HG03571 (cell line): ENCODE measurements at regions not wholly inside any gene's neighbourhood (a gene's known extent, or its start where the extent isn't known, plus 50 kb on each side); places are given as distances from the start of the nearest gene placed in this dataset.

Experiments
- ATAC-seq: cut with Tn5 transposase; IDR thresholded peaks from one replicate; pipeline ENCODE4 v1.9.1; 2021; ENCODE audit not compliant: unreplicated experiment

GRCh38 chr13:105960326-105960725 is 575.1 kb downstream of the EFNB2 start:
- ATAC-seq, result no peak

GRCh38 chr13:105959876-105960275 is 575.6 kb downstream of the EFNB2 start:
- no peak for ATAC-seq

- no peak for ATAC-seq
These were observed 577.6 kb downstream of the EFNB2 start for GRCh38 chr13:105957769-105958438.

- ATAC-seq, result no peak
These were observed 578.5 kb downstream of the EFNB2 start for GRCh38 chr13:105956921-105957320.

- no peak for ATAC-seq
These were observed 582.5 kb downstream of the EFNB2 start for GRCh38 chr13:105952973-105953290.

- ATAC-seq, result no peak
These were observed 583.1 kb downstream of the EFNB2 start for GRCh38 chr13:105952233-105952972.

- ATAC-seq, result no peak
These were observed 587.3 kb downstream of the EFNB2 start for GRCh38 chr13:105948143-105948542.

- no peak for ATAC-seq
These were observed 594.6 kb downstream of the EFNB2 start for GRCh38 chr13:105940882-105941281.

- ATAC-seq, result no peak
These were observed 598.0 kb downstream of the EFNB2 start for GRCh38 chr13:105937451-105937850.

GRCh38 chr13:105936816-105937215 is 598.6 kb downstream of the EFNB2 start:
- no peak for ATAC-seq

GRCh38 chr13:105929505-105929904 is 606.0 kb downstream of the EFNB2 start:
- ATAC-seq, result no peak

- ATAC-seq, result no peak
These were observed 606.6 kb downstream of the EFNB2 start for GRCh38 chr13:105928901-105929300.

GRCh38 chr13:105928048-105928447 is 607.4 kb downstream of the EFNB2 start:
- no peak for ATAC-seq

GRCh38 chr13:105925496-105925895 is 610.0 kb downstream of the EFNB2 start:
- ATAC-seq, result no peak

GRCh38 chr13:105921711-105922110 is 613.8 kb downstream of the EFNB2 start:
- ATAC-seq, result no peak

GRCh38 chr13:105920370-105920769 is 615.1 kb downstream of the EFNB2 start:
- ATAC-seq, result no peak

GRCh38 chr13:105918842-105919741 is 616.4 kb downstream of the EFNB2 start:
- no peak for ATAC-seq

- ATAC-seq, result no peak
These were observed 620.2 kb downstream of the EFNB2 start for GRCh38 chr13:105915146-105915850.

- no peak for ATAC-seq
These were observed 621.0 kb downstream of the EFNB2 start for GRCh38 chr13:105914291-105915036.

GRCh38 chr13:105908586-105908985 is 626.9 kb downstream of the EFNB2 start:
- ATAC-seq, result no peak
